HG03565 (cell line): ENCODE measurements at regions not wholly inside any gene's neighbourhood (a gene's known extent, or its start where the extent isn't known, plus 50 kb on each side); places are given as distances from the start of the nearest gene placed in this dataset.
"Not testable (repeated sequence)": the region's sequence is repeated elsewhere in the genome, so short reads cannot be mapped to it uniquely, and the experiment has no call there.

Experiments used
- ATAC-seq: cut with Tn5 transposase; IDR thresholded peaks from one replicate; pipeline ENCODE4 v1.9.1; 2021; ENCODE audit warnings: mild to moderate bottlenecking, moderate library complexity; ENCODE audit not compliant: unreplicated experiment

- no peak for ATAC-seq
Measured at GRCh38 chr3:8112587-8112986, 389.0 kb upstream of the LMCD1 start.

GRCh38 chr3:8113626-8114025 is 388.0 kb upstream of the LMCD1 start:
- ATAC-seq, result no peak

DNA sequence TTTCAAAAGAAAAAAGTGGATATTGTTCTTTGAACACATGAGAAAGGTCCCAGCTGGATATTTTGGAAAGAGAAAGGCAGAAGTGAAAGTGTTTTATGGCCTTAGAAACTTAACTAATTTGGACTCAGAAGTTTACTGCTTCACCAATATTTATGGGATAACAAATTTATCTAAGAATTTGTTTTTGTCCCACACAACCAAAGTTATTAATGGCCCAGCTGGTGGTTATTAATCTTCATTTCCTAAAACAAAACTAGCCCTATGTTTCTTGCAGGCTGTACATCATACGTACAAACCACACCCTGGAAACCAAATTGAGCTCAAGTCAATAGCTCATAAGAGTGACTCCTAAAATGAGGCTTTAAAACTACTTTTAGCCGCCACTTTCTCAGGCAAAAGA is 372.9 kb upstream of the LMCD1 start:
- no peak for ATAC-seq

- no peak for ATAC-seq
Measured at GRCh38 chr3:8136553-8136952, 365.1 kb upstream of the LMCD1 start.

DNA sequence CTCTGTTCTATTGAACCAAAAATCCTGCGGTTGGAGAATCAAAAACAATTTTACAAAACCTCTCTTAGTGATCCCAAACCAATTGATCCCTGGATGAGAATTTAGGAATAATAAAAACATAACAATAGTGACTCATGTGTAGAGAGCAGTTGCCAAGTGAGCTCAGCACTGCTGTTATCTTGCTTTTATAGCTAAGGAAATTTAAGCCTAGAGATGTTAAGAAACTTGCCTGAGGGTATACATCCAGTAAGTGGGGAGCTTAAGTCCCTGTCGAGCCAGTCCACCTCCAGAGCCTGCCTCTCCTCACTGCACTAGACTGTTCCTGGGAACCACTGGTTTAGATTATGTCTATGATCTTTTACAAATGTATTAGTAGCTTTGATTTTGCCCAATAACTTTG is 358.4 kb upstream of the LMCD1 start:
- ATAC-seq, result no peak

DNA sequence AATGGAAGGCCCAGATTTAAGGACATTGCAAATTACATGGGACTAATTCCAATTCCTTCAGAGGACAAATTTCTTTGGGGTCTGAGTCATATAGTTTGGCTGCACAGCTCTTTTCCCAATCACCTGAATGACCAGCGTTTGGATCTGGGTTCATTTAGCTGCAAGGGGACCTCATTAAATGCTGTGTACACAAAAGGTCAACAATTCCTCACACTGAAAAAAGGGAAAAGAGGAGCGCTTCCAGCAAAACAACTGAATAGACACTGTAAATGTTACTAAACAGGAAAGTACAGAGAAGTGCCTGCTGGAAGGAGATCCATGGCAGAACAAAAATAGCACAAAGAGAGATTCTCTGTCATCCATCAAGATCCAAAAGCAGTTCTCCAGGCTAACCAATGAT is 356.0 kb upstream of the LMCD1 start:
- ATAC-seq, result no peak

DNA sequence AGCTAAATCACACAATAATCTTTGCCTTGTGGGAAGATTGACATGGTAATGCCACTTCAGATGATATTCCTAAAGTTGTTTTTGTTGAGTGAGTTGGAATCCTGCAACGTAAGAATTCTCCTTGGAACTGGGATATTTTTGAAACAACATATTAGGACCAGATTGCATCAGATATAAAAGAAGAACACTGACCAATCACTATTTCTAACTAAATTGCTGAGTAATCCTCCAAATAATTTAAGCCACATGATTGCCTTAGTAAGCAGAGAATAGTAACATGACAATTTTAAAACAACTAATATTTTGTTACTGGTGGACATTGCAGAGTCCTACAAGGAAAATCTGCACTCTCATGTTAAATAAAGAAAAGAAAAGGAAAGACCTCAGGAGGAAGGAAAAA is 353.9 kb upstream of the LMCD1 start:
- ATAC-seq, result no peak

DNA sequence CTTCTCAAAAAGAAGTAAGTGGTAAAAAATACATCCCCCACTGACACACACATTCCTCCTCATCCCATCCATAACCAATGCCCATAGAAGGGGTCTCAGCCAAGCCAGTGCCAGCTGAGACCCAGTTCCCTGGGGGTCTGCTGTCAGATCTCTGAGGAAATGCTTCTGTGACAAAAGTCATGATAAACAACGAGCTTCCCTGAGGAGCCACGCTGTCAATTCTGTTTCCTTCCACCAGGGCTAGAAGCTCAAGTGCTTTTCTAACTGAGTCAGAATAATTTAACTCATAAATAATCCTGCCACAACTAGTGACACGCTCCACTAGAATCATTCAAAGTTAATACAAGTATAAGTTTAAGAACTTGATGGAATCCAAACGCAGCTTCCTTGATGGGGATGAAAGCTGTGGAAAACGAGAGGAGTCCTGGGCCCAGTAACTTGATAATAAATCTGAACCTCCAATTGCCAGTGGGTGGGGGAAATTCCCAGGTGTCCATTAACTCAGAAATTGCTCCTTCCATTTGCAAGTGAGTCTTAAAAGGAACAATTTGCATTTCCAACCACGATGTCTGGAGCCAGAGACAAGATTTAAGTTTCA is 348.7 kb upstream of the LMCD1 start:
- ATAC-seq, result no peak

DNA sequence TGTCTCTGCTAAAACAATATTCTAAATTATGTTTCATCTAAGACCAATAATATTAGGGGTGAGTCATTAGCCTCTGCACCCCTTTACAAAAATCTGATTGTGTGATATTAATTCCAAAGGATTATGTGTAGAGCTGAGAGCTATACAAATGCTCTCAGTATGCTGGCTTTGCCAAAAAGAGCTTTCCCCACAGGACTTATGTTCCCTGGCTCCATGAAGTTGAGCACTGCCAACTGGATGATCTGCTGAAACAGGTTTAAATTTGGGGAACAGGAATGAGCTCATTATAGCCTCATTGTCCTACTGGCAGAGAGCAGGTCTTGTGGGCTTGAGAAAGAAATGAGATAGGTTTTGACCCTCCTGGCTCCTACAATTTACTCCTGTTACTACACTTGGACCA is 347.8 kb upstream of the LMCD1 start:
- ATAC-seq, result no peak

GRCh38 chr3:8154617-8155016 is 347.0 kb upstream of the LMCD1 start:
- ATAC-seq, result no peak

DNA sequence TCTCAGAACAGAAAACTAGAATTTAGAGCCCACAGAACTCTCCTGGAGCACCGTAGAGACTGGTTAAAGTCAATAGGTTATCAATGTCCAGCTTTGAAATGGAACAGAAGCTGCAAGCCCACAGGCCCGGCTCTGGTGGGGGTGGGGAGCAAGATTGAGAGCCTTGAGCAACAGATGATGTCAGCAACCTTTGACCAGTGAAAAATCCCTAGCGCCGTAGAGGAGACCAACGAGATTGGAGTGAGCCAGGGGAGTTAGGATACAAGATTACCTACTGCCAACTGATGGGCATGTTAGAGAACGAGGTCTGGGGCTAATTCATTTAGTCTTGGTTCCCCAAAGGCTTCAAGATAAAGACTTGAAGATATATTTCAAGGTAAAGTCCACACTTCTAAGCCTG is 345.5 kb upstream of the LMCD1 start:
- ATAC-seq, result no peak

DNA sequence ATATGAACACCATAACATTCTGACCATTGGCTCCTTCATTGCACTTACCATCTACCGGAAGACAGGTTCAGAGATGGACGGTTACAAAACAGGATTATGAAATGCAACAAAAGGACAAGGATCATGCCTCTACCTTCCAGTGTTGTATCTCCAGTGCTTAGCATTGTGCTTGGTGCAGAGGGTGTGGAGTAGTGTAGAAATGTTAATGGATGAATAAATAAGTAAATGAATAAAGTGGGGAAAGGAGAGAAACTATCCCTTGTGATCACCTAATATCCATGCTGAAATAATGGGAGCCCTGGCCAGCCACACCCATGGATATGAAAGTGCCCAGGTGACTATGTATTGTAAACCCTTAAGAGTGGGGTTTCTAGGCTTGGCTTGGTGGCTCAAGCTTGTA is 344.8 kb upstream of the LMCD1 start:
- no peak for ATAC-seq

- no peak for ATAC-seq
Measured at GRCh38 chr3:8157640-8158039, 344.0 kb upstream of the LMCD1 start.

- ATAC-seq, result no peak
Measured at GRCh38 chr3:8164145-8164544, 337.5 kb upstream of the LMCD1 start.

GRCh38 chr3:8166014-8166413 is 335.6 kb upstream of the LMCD1 start:
- ATAC-seq, result no peak

GRCh38 chr3:8170971-8171508 is 330.6 kb upstream of the LMCD1 start:
- ATAC-seq, result no peak

DNA sequence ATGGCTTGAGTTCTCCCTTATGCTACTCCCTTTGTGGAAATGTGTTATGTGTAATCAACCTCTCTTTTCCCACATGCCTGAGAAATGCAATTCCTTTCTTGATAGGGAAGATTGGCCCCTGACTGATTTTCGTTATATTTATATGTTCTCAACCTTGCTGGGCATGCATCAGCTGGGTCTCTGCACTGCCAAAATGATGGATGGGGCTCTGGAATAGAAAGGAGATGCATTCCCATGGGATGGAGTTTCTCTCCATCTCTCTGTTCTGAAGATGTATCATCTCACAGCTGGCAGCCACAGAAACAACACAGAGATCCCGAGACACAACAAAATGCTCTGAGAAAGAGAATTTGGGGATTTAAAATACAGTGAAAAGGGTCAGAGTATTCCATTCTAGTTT is 327.7 kb upstream of the LMCD1 start:
- no peak for ATAC-seq

DNA sequence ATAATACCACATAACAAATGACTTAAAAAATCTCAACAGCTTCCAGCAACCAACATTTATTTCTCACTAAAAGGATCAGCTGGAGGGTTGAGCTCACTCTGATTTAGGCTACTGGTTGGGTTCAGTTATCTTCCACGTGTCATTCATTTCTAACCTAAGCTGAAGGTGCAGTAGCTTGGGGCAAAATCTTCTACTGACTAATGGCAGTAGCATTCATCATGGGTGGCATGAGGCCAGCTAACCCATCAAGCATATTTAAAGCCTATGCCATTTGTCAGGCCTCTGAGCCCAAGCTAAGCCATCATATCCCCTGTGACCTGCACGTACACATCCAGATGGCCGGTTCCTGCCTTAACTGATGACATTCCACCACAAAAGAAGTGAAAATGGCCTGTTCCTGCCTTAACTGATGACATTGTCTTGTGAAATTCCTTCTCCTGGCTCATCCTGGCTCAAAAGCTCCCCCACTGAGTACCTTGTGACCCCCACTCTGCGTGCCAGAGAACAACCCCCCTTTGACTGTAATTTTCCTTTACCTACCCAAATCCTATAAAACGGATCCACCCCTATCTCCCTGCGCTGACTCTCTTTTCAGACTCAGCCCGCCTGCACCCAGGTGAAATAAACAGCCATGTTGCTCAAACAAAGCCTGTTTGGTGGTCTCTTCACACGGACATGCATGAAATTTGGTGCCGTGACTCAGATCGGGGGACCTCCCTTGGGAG is 324.7 kb upstream of the LMCD1 start:
- not testable (repeated sequence) for ATAC-seq

DNA sequence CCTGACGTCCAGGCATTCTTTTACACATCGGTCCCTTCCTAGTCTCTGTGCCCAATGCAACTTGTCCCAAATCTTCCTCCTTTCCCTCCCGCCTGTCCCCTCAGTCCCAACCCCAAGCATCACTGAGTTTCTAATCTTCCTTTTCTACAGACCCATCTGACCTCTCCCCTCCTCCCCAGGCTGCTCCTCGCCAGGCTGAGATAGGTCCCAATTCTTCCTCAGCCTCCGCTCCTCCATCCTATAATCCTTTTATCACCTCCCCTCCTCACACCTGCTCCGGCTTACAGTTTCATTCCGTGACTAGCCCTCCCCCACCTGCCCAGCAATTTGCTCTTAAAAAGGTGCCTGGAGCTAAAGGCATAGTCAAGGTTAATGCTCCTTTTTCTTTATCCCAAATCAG is 323.1 kb upstream of the LMCD1 start:
- ATAC-seq, result not testable (repeated sequence)

GRCh38 chr3:8182904-8183303 is 318.7 kb upstream of the LMCD1 start:
- no peak for ATAC-seq

DNA sequence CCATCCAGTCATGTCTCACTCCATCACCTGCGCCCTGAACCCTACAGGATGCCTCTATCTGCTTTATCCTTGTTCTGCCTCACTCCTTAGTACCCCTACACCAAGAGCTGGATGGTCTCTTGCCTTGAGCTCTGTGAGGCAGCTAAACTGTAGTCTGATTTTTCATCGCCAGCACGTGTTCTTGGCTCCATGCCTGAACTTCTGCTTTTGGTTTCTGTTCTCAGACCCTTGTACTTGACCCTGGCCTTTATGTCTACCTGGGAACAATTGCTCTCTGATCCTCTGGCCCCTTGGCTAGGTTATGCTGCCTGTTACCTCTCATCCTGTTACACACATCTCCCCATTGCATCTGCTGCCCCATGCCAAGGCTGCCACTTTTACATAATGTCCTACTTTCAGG is 318.0 kb upstream of the LMCD1 start:
- ATAC-seq, result peak; percentile 43

GRCh38 chr3:8186213-8186612 is 315.4 kb upstream of the LMCD1 start:
- no peak for ATAC-seq

DNA sequence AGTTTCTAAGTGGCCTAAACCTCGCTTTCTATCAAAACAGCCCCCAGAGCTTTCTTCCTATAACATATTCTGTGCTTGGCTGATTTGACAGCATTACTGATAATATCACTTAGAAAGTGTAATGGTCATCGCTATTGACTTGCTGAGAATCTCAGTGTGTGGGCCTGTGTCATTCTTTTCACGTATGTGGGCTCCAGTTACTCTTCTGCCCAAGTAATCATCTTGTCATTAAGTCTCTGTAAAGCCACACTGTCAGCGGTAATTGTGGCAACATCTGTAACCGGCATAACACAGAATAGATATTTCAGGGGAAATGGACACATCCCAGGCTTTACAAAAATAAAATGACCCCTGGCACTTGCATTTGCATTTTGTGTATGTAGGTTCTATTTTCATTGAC is 313.6 kb upstream of the LMCD1 start:
- ATAC-seq, result no peak
